B cell (primary cell): ENCODE measurements at regions not wholly inside any gene's neighbourhood (a gene's known extent, or its start where the extent isn't known, plus 50 kb on each side); places are given as distances from the start of the nearest gene placed in this dataset.

Source experiments
- ATAC-seq: fragments of 200-7000 bp; cut with Tn5 transposase; one replicate; pipeline ENCODE4 v1.10.0; 2021; ENCODE audit warnings: low read depth, mild to moderate bottlenecking, moderate number of reproducible peaks, moderate library complexity
- CTCF ChIA-PET: fragments of 350-600 bp; sonication (Branson Sonifier 250); formaldehyde crosslinking; loops from one replicate; lab custom pipeline; 2021; ENCODE audit warnings: antibody characterized with exemption, inconsistent platforms; lab: Charles Lee
- POLR2A ChIA-PET: fragments of 350-600 bp; sonication (Branson Sonifier 250); formaldehyde crosslinking; loops from one replicate; lab custom pipeline; 2021; ENCODE audit warnings: antibody characterized with exemption; lab: Charles Lee
- DNase-seq: peaks from one replicate; pipeline ENCODE4 v3.0.0; 2013
- H2AFZ ChIP-seq: 2 replicates; pipeline ENCODE4 v1.6.1; 2012; ENCODE audit warnings: mild to moderate bottlenecking, low read depth, low read length; ENCODE audit not compliant: insufficient read depth, poor library complexity, severe bottlenecking
- H3K27ac ChIP-seq, 2 donors: 1 replicate in 1 of 2; 2 replicates in 1 of 2; pipeline ENCODE4 v1.5.1; 2012 to 2013; ENCODE audit warnings: low read length in 2 of 2, mild to moderate bottlenecking in 2 of 2, moderate library complexity in 1 of 2
- H3K27me3 ChIP-seq, 4 experiments: fragments of 200-600 bp in 1 of 4; sonication (generic) in 1 of 4; replicated peaks in 1 of 4; 1 replicate in 2 of 4; 2 replicates in 2 of 4; pipeline versions ENCODE4 v1.6.1 to v1.7.0; 2013 to 2016; ENCODE audit warnings: low read length in 3 of 4, mild to moderate bottlenecking in 2 of 4, mixed read lengths in 1 of 4, moderate library complexity in 1 of 4; ENCODE audit not compliant: insufficient read depth in 4 of 4, control insufficient read depth in 3 of 4; ENCODE audit errors: control extremely low read depth in 1 of 4
- H3K36me3 ChIP-seq, 2 experiments: replicated peaks in 1 of 2; 1 replicate in 1 of 2; 2 replicates in 1 of 2; pipeline versions ENCODE4 v1.6.1 to v1.7.1; 2013; ENCODE audit warnings: low read length in 1 of 2; ENCODE audit not compliant: insufficient read depth in 2 of 2, control insufficient read depth in 1 of 2; ENCODE audit errors: control extremely low read depth in 1 of 2, extremely low read depth in 1 of 2
- H3K4me1 ChIP-seq, 2 donors: fragments of 200-600 bp in 1 of 2; sonication (generic) in 1 of 2; 1 replicate in 1 of 2; 2 replicates in 1 of 2; pipeline versions ENCODE4 v1.5.1 to v1.6.1; 2013 to 2017; ENCODE audit warnings: low read length in 2 of 2; ENCODE audit not compliant: control insufficient read depth in 2 of 2, insufficient read depth in 2 of 2
- H3K4me2 ChIP-seq: replicated peaks from 2 replicates; pipeline ENCODE3; 2012; ENCODE audit warnings: mild to moderate bottlenecking, low read depth, low read length; ENCODE audit not compliant: poor library complexity, severe bottlenecking
- H3K4me3 ChIP-seq, 5 experiments: fragments of 200-600 bp in 1 of 5; sonication (generic) in 1 of 5; 1 replicate in 3 of 5; 2 replicates in 2 of 5; pipeline versions ENCODE4 v1.5.1 to v1.7.0; 2011 to 2016; ENCODE audit warnings: low read length in 4 of 5, mild to moderate bottlenecking in 4 of 5, low read depth in 2 of 5, control low read depth in 1 of 5, moderate library complexity in 1 of 5; ENCODE audit not compliant: insufficient read depth in 1 of 5; ENCODE audit errors: control extremely low read depth in 1 of 5, extremely low read depth in 1 of 5
- H3K79me2 ChIP-seq: fragments of 200-600 bp; sonication (generic); one replicate; pipeline ENCODE4 v1.6.0; 2016; ENCODE audit warnings: low read length; ENCODE audit not compliant: control insufficient read depth, insufficient read depth
- H3K9ac ChIP-seq: fragments of 200-600 bp; sonication (generic); 2 replicates; pipeline ENCODE4 v1.6.1; 2017; ENCODE audit warnings: mild to moderate bottlenecking, low read length, moderate library complexity
- H3K9me3 ChIP-seq, 3 donors: one replicate each; pipeline versions ENCODE4 v1.6.1 to v1.7.1; 2013; ENCODE audit warnings: low read length in 2 of 3; ENCODE audit not compliant: control insufficient read depth in 2 of 3, insufficient read depth in 1 of 3; ENCODE audit errors: control extremely low read depth in 1 of 3
- H4K20me1 ChIP-seq: 2 replicates; pipeline ENCODE4 v1.6.0; 2012; ENCODE audit warnings: mild to moderate bottlenecking, low read length; ENCODE audit not compliant: insufficient read depth, control insufficient read depth, poor library complexity, severe bottlenecking
- H3K27ac Mint-ChIP-seq: one replicate; pipeline ENCODE4 v1.8.0; 2021; ENCODE audit warnings: mixed read lengths
- H3K27me3 Mint-ChIP-seq: one replicate; pipeline ENCODE4 v1.8.0; 2021; ENCODE audit warnings: mixed read lengths
- H3K4me1 Mint-ChIP-seq: one replicate; pipeline ENCODE4 v1.8.0; 2021; ENCODE audit warnings: mixed read lengths
- H3K4me3 Mint-ChIP-seq: one replicate; pipeline ENCODE4 v1.8.0; 2021; ENCODE audit warnings: mixed read lengths
- H3K9me3 Mint-ChIP-seq: one replicate; pipeline ENCODE4 v1.8.0; 2022; ENCODE audit warnings: mixed read lengths; ENCODE audit not compliant: insufficient read depth
- EZH2 ChIP-seq: IDR thresholded peaks from 2 replicates; pipeline ENCODE4 v1.6.1; 2012; ENCODE audit warnings: borderline replicate concordance, low read depth, mild to moderate bottlenecking, moderate library complexity, low read length; ENCODE audit not compliant: insufficient read depth, poor library complexity, severe bottlenecking
- WGBS: methylation state at CpG from one replicate; pipeline ENCODE4 v1.1.5; 2013; ENCODE audit warnings: missing lambda C conversion rate; ENCODE audit not compliant: insufficient coverage; 5-methylcytosine and 5-hydroxymethylcytosine counted together
- intact Hi-C: fragments of 100-400 bp; cut with micrococcal nuclease; formaldehyde crosslinking; loops from one replicate; pipeline ENCODE4 v1.10.0; 2022
- TF ChIP-seq, protein P1 (sequence below): fragments of 200-600 bp; IDR thresholded peaks from one replicate; pipeline ENCODE4 v1.8.0; 2022; ENCODE audit warnings: antibody characterized with exemption, mild to moderate bottlenecking

DNA sequence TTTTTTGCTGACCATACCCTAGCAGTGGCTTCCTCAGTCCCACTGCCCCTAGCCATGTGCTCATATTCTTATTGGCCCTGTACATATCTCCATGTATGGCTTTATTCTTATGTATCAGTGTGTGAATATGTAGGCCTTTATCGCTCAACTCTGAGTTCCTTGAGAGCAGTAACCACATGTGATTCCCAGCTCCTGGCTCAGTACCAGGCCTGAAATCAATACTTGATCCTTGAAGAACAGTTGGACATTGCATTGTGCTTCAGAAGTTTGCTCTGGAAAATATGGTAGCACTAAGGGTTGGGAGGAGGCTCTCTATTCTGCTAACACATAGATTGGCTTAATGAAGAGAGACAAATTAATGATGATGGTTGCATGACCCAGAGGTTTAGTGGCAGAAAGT is 118.8 kb upstream of the FERMT1 start:
- no peak overlapping the region for H3K4me3 Mint-ChIP-seq
- no peak overlapping the region for H2AFZ ChIP-seq
- WGBS, result 100% methylated on average over 1 of the region's 1 CpG
- no peak overlapping the region for H3K9ac ChIP-seq
- no peak for TF ChIP-seq EZH2
- TF ChIP-seq, protein P1, sequence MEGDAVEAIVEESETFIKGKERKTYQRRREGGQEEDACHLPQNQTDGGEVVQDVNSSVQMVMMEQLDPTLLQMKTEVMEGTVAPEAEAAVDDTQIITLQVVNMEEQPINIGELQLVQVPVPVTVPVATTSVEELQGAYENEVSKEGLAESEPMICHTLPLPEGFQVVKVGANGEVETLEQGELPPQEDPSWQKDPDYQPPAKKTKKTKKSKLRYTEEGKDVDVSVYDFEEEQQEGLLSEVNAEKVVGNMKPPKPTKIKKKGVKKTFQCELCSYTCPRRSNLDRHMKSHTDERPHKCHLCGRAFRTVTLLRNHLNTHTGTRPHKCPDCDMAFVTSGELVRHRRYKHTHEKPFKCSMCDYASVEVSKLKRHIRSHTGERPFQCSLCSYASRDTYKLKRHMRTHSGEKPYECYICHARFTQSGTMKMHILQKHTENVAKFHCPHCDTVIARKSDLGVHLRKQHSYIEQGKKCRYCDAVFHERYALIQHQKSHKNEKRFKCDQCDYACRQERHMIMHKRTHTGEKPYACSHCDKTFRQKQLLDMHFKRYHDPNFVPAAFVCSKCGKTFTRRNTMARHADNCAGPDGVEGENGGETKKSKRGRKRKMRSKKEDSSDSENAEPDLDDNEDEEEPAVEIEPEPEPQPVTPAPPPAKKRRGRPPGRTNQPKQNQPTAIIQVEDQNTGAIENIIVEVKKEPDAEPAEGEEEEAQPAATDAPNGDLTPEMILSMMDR, result no peak
- H3K27ac ChIP-seq, result no peak overlapping the region
- intact Hi-C loops, result no loop called here
- H4K20me1 ChIP-seq, result no peaks in the 10 kb centered on the region
- no peaks in the 10 kb centered on the region for H3K27me3 Mint-ChIP-seq
- DNase-seq, result no peak
- H3K4me2 ChIP-seq, result no peak overlapping the region
- H3K27ac Mint-ChIP-seq, result no peak overlapping the region
- ATAC-seq, result no peak
- POLR2A ChIA-PET, result no interaction called here
- CTCF ChIA-PET, result no interaction called here
- H3K79me2 ChIP-seq, result no peaks in the 10 kb centered on the region
- no peak overlapping the region for H3K4me3 ChIP-seq
- no peaks in the 10 kb centered on the region for H3K4me1 Mint-ChIP-seq
- peaks cover 0 to 10% (median 0%) of the 10 kb centered on the region in 3 donors for H3K9me3 ChIP-seq
- no peaks in the 10 kb centered on the region for H3K27me3 ChIP-seq
- H3K4me1 ChIP-seq, result no peaks in the 10 kb centered on the region
- H3K36me3 ChIP-seq, result no peaks in the 10 kb centered on the region
- H3K9me3 Mint-ChIP-seq, result no peaks in the 10 kb centered on the region

DNA sequence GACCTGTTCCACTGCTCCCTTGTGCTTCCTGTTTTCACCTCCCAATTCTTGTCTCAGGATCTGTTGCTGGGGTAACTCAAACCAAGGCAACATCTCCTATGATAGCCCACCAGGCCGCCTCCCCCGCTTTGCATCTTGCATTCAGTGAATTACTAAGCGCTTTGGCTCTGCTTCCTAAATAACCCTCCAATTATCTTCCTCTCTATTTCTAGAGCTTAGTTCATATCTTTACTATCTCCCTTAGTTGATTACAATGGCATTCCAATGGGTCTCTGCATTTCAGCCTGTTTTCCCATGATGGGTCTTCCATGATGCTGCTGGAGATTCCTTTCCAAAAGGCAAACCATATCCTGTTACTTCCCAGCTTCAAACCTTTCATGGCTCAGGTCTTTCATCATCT is 117.2 kb upstream of the FERMT1 start:
- H3K9me3 Mint-ChIP-seq, result no peaks in the 10 kb centered on the region
- H3K27ac ChIP-seq, result no peak overlapping the region
- H3K4me2 ChIP-seq, result no peak overlapping the region
- no peak for DNase-seq
- H3K9ac ChIP-seq, result no peak overlapping the region
- H4K20me1 ChIP-seq, result no peaks in the 10 kb centered on the region
- no peaks in the 10 kb centered on the region for H3K27me3 Mint-ChIP-seq
- H3K79me2 ChIP-seq, result no peaks in the 10 kb centered on the region
- H3K9me3 ChIP-seq, result peaks cover 0 to 10% (median 0%) of the 10 kb centered on the region in 3 donors
- ATAC-seq, result no peak
- no peaks in the 10 kb centered on the region for H3K36me3 ChIP-seq
- H3K4me1 Mint-ChIP-seq, result no peaks in the 10 kb centered on the region
- H3K27ac Mint-ChIP-seq, result no peak overlapping the region
- intact Hi-C loops, result no loop called here
- H2AFZ ChIP-seq, result no peak overlapping the region
- CTCF ChIA-PET, result no interaction called here
- WGBS, result 91% methylated on average over 3 of the region's 3 CpGs
- no peak overlapping the region for H3K4me3 ChIP-seq
- H3K4me1 ChIP-seq, result no peaks in the 10 kb centered on the region
- POLR2A ChIA-PET, result no interaction called here
- TF ChIP-seq, protein P1, result no peak
- no peak for TF ChIP-seq EZH2
- H3K4me3 Mint-ChIP-seq, result no peak overlapping the region
- no peaks in the 10 kb centered on the region for H3K27me3 ChIP-seq
